SJSA1 (cell line): ENCODE measurements at regions not wholly inside any gene's neighbourhood (a gene's known extent, or its start where the extent isn't known, plus 50 kb on each side); places are given as distances from the start of the nearest gene placed in this dataset.
A peak's percentile ranks its signal among the peaks of the same experiment; 100 is the strongest.

Source experiments
- DNase-seq, 2 experiments: peaks; one replicate each; pipeline ENCODE4 v3.0.0-alpha.2; 2015 to 2020; ENCODE audit warnings: low spot score in 2 of 2, low read depth in 1 of 2
- H3K27ac ChIP-seq: fragments of 250-450 bp; sonication (Bioruptor Pico); 2 replicates; pipeline ENCODE4 v1.5.1; 2020; ENCODE audit warnings: mild to moderate bottlenecking, moderate library complexity
- H3K27me3 ChIP-seq: fragments of 250-450 bp; sonication (Bioruptor Pico); replicated peaks from 2 replicates; pipeline ENCODE4 v1.5.1; 2020; ENCODE audit warnings: mild to moderate bottlenecking, moderate library complexity
- H3K36me3 ChIP-seq: fragments of 250-450 bp; sonication (Bioruptor Pico); 2 replicates; pipeline ENCODE4 v1.5.1; 2020; ENCODE audit warnings: mild to moderate bottlenecking
- H3K4me1 ChIP-seq: fragments of 250-450 bp; sonication (Bioruptor Pico); replicated peaks from 2 replicates; pipeline ENCODE4 v1.6.1; 2021; ENCODE audit warnings: mild to moderate bottlenecking
- H3K4me3 ChIP-seq: fragments of 250-450 bp; sonication (Bioruptor Pico); 2 replicates; pipeline ENCODE4 v1.5.1; 2020; ENCODE audit warnings: mild to moderate bottlenecking
- H3K9me3 ChIP-seq: fragments of 250-450 bp; sonication (Bioruptor Pico); replicated peaks from 2 replicates; pipeline ENCODE4 v1.5.1; 2020; ENCODE audit warnings: mild to moderate bottlenecking

DNA sequence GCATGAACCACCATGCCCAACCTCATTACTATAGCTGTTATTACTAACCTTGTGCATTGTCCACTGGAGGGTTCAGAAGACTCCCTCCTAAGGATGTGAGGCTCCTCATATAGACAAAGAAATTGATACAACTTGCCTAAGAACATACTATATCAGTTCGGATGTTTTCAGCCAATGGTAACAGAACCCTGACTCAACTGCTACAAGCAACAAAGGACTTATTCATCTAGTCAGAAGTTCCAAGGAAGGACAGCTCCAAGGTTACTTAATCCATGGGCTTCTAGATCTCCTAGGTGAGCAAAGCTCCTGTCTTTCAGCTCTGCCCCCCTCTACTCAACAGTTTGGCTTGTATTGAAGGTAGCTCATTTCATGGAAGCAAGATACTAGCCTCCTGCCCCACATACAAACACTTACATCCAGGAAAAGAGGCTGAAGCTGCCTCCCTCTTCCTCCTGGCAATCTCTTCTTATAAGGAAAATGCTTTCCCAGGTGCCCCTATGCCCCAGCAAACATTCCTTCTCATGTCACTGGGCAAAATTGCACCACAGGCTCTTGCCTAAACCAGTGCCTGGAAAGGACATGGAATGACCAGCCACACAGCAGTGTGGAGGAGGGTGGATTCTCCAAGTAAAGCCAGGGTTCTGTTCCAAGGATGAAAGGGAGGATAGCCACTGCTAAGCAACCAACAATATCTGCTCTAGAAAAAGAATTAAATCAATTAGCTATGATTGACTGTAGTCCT is 497.8 kb downstream of the FOXO1 start:
- DNase-seq, result no peak

DNA sequence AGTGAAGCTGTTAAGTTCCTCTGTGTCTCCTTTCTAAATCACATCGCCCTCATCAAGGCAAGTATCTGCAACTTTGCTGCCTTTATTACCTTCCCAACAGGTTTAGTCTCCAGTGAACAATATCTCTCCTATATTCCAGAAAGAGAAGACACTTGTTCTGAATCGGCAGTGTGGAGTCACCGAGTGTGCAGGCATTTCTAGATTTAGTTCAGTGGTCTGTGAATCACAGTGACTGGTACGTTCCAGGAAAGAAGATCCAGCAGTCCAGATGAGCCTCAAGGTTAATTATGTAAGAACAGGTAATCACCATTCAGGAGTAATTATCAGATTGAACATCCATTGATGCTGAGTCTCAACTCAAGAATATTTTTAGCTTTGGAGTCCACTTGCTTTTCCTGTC is 497.0 kb downstream of the FOXO1 start:
- no peak overlapping the region for H3K27ac ChIP-seq
- H3K4me3 ChIP-seq, result no peak overlapping the region
- no peaks in the 10 kb centered on the region for H3K27me3 ChIP-seq
- no peak for DNase-seq
- no peaks in the 10 kb centered on the region for H3K36me3 ChIP-seq
- no peaks in the 10 kb centered on the region for H3K9me3 ChIP-seq
- H3K4me1 ChIP-seq, result peaks cover 15% of the 10 kb centered on the region

More for the DNA sequence above, 497.8 kb downstream of the FOXO1 start:
- H3K27ac ChIP-seq, result no peak overlapping the region
- no peaks in the 10 kb centered on the region for H3K36me3 ChIP-seq
- peaks cover 23% of the 10 kb centered on the region for H3K4me1 ChIP-seq
- no peaks in the 10 kb centered on the region for H3K27me3 ChIP-seq
- no peaks in the 10 kb centered on the region for H3K9me3 ChIP-seq
- no peak overlapping the region for H3K4me3 ChIP-seq

GRCh38 chr13:40170091-40170490 is 496.4 kb downstream of the FOXO1 start:
- no peak overlapping the region for H3K27ac ChIP-seq

GRCh38 chr13:40170982-40171381 is 495.5 kb downstream of the FOXO1 start:
- Histone ChIP-seq H3K27me3 (no peaks in the 10 kb centered on the region), H3K4me3 (no peak overlapping the region), H3K27ac (no peak overlapping the region), H3K4me1 (peaks cover 15% of the 10 kb centered on the region), H3K36me3 (no peaks in the 10 kb centered on the region), H3K9me3 (no peaks in the 10 kb centered on the region)
- no peak for DNase-seq

More at GRCh38 chr13:40170091-40170490, 496.4 kb downstream of the FOXO1 start:
- Histone ChIP-seq H3K4me3 (no peak overlapping the region), H3K9me3 (no peaks in the 10 kb centered on the region), H3K36me3 (no peaks in the 10 kb centered on the region), H3K4me1 (peaks cover 15% of the 10 kb centered on the region), H3K27me3 (no peaks in the 10 kb centered on the region)
- peak in 1 of 2 experiments; percentile 28 for DNase-seq

DNA sequence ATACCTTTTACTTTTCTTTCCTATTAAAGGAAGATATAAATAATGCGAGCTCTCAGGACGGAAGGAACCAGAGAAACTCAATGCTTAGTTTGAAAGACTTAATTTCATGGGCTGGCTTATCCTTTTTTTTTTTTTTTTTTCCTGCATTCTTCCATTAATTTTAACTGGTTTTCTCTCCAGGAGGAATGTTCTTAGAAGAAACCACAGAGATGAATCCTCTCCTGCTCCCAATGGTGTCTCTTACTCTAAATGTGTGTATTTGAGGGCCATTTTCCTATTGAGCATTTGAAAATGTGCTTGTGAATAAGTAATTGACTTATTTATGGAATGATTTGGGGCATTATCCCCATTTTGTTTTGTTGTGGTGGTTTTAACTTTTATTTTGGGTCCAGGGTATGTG is 494.9 kb downstream of the FOXO1 start:
- H3K4me1 ChIP-seq, result peaks cover 15% of the 10 kb centered on the region
- no peaks in the 10 kb centered on the region for H3K27me3 ChIP-seq
- H3K9me3 ChIP-seq, result no peaks in the 10 kb centered on the region
- no peak overlapping the region for H3K4me3 ChIP-seq
- no peak for DNase-seq
- no peak overlapping the region for H3K27ac ChIP-seq
- H3K36me3 ChIP-seq, result no peaks in the 10 kb centered on the region

- no peaks in the 10 kb centered on the region for H3K9me3 ChIP-seq
- no peaks in the 10 kb centered on the region for H3K27me3 ChIP-seq
- no peak overlapping the region for H3K27ac ChIP-seq
- H3K4me1 ChIP-seq, result peaks cover 15% of the 10 kb centered on the region
- no peaks in the 10 kb centered on the region for H3K36me3 ChIP-seq
- no peak for DNase-seq
- no peak overlapping the region for H3K4me3 ChIP-seq
These were observed 494.3 kb downstream of the FOXO1 start for GRCh38 chr13:40172149-40172591.

GRCh38 chr13:40172878-40173277 is 493.6 kb downstream of the FOXO1 start:
- Histone ChIP-seq H3K27me3 (no peaks in the 10 kb centered on the region), H3K4me3 (no peak overlapping the region), H3K4me1 (peaks cover 15% of the 10 kb centered on the region), H3K9me3 (no peaks in the 10 kb centered on the region), H3K27ac (no peak overlapping the region), H3K36me3 (no peaks in the 10 kb centered on the region)
- no peak for DNase-seq

DNA sequence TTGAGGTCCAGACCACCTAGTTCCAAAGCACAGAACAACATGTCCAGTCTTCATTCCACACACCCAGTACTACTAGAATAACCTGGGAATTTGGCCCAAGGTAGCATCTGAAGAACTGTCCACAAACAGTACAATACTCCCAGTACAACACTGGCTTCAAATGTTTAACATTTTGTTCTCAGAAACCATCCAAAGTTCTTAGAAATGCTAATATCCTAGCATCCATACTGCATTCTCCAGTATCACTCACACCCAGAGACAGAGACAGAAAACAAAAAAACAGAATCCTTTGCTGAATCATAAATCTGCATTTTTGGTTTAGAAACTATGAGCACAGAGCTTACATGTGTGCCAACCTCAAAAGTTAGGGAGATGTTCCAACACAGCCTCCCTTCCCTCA is 490.8 kb downstream of the FOXO1 start:
- DNase-seq, result no peak
- Histone ChIP-seq H3K27ac (no peak overlapping the region), H3K4me3 (no peak overlapping the region), H3K36me3 (no peaks in the 10 kb centered on the region), H3K9me3 (no peaks in the 10 kb centered on the region), H3K27me3 (no peaks in the 10 kb centered on the region), H3K4me1 (peaks cover under 1% of the 10 kb centered on the region)

GRCh38 chr13:40176242-40176641 is 490.2 kb downstream of the FOXO1 start:
- H3K4me1 ChIP-seq, result no peaks in the 10 kb centered on the region
- no peaks in the 10 kb centered on the region for H3K27me3 ChIP-seq
- H3K36me3 ChIP-seq, result no peaks in the 10 kb centered on the region
- H3K9me3 ChIP-seq, result no peaks in the 10 kb centered on the region
- H3K4me3 ChIP-seq, result no peak overlapping the region
- DNase-seq, result no peak
- H3K27ac ChIP-seq, result no peak overlapping the region

DNA sequence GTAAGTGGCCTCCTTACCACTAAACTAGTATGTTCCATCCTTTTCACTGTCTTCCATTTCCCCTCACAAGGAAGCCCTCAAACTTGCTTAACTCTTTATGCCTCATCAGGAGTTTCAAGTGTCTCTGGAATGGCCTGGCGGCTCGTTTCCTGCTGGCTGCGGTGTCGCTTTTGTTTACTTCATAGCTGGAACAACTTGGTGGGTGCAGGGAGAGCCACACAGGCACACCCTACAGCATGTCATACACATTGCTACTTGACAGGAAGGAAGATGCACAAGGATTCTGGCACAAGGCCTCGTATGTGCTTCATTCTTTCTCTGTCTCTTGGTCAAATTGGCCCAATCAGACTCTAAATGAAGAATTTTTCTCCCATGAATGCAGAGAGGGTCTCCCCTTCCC is 488.3 kb downstream of the FOXO1 start:
- Histone ChIP-seq H3K9me3 (no peaks in the 10 kb centered on the region), H3K36me3 (no peaks in the 10 kb centered on the region), H3K27ac (no peak overlapping the region), H3K4me1 (no peaks in the 10 kb centered on the region), H3K4me3 (no peak overlapping the region), H3K27me3 (no peaks in the 10 kb centered on the region)
- no peak for DNase-seq

- H3K4me1 ChIP-seq, result no peaks in the 10 kb centered on the region
- no peak overlapping the region for H3K4me3 ChIP-seq
- no peaks in the 10 kb centered on the region for H3K9me3 ChIP-seq
- no peak for DNase-seq
- no peaks in the 10 kb centered on the region for H3K27me3 ChIP-seq
- H3K36me3 ChIP-seq, result no peaks in the 10 kb centered on the region
- H3K27ac ChIP-seq, result no peak overlapping the region
These were observed 486.8 kb downstream of the FOXO1 start for GRCh38 chr13:40179445-40180281.

DNA sequence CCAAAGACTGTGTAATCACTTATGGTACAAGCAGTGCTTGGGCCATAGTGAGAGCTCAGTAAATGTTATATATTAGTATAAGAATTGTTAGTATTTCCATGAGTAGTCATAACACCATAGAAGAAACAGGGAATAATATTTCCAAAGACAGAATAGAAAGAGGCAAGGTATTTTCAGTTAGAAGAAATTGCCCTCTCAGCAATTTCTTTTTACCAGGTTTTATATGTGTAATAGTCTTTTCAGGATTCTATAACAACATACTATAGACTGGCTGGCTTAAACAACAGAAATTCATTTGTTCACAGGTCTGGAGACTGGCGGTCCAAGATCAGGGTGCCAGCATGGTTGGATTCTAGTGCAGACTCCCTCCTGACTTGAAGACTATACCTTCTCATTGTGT is 485.7 kb downstream of the FOXO1 start:
- no peaks in the 10 kb centered on the region for H3K9me3 ChIP-seq
- no peak for DNase-seq
- no peaks in the 10 kb centered on the region for H3K4me1 ChIP-seq
- H3K27me3 ChIP-seq, result no peaks in the 10 kb centered on the region
- no peaks in the 10 kb centered on the region for H3K36me3 ChIP-seq
- no peak overlapping the region for H3K4me3 ChIP-seq
- H3K27ac ChIP-seq, result no peak overlapping the region

- no peak overlapping the region for H3K4me3 ChIP-seq
- no peaks in the 10 kb centered on the region for H3K9me3 ChIP-seq
- H3K4me1 ChIP-seq, result no peaks in the 10 kb centered on the region
- no peaks in the 10 kb centered on the region for H3K27me3 ChIP-seq
- H3K36me3 ChIP-seq, result no peaks in the 10 kb centered on the region
- no peak overlapping the region for H3K27ac ChIP-seq
- DNase-seq, result no peak
These were observed 485.1 kb downstream of the FOXO1 start for GRCh38 chr13:40181203-40181845.

DNA sequence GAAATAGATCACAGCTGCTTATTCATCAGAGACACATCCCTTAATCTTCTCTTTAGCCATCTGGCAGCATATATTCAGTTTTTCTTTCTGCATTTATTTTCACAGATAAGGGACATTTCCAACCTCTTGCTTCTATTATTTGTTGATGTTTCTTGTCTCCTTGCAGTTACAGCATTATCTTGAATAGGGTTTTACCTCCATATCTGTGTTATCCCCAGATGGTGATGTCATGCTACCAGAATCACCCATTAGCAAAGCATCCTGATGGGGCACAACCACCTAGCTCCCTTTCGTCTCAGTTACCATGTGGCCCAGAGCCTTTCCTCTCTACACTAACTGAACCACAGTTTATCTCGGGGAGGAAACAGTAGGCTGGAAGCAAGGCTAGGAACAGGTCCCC is 483.9 kb downstream of the FOXO1 start:
- Histone ChIP-seq H3K27me3 (no peaks in the 10 kb centered on the region), H3K4me3 (no peak overlapping the region), H3K4me1 (no peaks in the 10 kb centered on the region), H3K9me3 (no peaks in the 10 kb centered on the region), H3K36me3 (no peaks in the 10 kb centered on the region), H3K27ac (no peak overlapping the region)
- no peak for DNase-seq
